ENCODE measurements at regions not wholly inside any gene's neighbourhood (a gene's known extent, or its start where the extent isn't known, plus 50 kb on each side); places are given as distances from the start of the nearest gene placed in this dataset.

DNA sequence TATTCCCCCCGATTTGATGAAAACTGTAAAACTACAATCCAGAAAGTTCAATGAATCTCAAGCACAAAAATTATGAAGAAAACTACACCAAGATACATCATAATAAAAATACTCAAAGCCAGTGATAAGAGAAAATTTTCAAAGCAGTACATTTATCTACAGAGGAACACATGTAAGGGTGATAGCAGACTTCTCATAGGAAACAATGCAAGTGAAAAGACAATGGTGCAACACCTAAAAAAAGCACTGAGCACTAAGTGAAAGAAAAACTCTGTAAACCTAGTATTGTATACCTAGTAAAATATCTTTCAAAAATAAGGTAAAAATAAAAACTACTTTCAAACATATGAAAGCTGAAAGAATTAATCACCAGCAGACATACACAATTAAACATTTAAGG lies 76.1 kb upstream of the IRF2BP2 start:
- DNase-seq: no peak

DNA sequence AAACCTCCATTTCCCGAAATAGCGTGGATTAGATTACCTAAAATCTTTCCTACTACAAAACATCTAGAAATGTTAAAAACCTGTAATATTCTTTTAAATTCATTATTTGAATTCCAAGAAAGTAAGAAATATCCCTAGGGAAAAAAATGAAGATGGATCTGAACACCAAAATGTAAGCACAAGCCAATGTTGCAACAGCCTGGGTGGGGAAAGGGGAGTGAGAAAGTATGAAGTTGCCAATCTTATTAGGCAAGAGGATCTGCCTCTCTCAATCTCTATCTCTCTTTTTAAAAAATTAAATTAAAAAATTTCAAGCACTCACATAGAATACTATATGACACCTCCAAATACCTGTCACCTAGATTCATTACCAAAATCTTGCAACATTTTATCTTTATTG lies 74.9 kb upstream of the IRF2BP2 start:
- no peak for DNase-seq

DNA sequence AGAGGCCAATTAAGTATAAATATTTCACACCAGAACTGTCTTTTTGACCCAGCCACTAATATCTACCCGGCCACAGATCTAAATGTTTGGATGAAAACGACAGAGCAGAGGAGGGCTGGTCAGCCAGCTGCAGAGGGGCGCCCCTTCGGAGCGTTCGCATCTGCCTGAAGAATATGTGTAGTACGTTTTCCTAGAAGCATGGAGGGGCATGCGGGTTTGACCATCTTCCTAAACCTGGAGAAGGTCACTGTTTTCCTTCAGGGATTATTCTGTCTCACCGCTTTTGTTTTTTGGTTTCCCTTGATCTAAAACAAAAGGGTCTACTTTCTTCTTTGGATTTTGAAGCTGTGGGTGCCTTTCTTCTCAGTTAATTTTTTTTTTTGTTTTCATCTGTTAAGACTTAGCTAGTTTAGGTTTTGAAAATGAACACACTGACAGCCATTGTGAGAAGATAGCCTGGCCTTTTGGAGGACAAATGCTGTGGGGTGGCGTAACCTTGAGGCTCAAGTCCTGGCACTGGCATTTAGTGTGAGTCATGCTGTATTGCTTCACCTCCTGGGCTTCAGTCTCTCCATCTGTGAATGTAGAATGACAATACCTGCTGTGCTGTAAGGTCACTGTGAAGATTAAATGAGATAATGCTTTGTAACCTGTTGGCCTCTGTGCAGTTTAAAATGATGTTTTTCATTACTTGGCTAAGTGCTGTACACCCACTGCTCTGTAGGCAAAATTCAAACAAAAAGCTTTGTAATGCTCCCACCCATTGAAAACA lies 74.1 kb upstream of the IRF2BP2 start:
- peak in 6 of 51 donors; percentile 9 to 50 (median 20) for DNase-seq

DNA sequence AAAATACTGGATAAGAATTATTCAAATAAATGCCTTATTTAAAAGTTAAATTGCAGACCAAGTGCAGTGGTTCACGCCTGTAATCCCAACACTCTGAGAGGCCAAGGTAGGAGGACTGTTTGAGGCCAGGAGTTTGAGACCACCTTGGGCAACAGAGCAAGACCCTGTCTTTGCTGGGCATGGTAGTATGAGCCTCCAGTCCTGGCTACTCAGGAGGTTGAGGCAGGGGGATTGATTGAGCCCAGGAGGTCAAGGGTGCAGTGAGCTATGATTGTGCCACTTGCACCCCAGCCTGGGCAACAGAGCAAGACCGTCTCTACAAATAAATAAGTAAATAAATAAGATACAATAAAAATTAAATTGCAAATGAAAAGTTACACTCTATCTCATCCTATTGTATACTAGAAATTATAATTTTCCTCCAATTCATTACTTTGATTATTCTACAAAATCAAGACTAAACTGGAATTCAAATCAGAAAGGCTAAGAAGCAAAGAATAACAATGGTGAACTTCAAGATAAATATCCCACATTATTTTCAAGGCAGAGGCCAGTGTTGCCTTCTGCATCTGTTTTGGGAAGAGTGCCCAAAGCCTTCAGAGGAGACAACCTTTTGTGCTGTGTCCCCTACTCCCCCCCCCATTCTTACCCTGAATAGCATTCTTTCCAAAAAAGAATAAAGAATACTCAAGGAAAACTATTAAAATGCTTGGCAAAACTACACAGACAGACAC lies 73.3 kb upstream of the IRF2BP2 start:
- no peak for DNase-seq

DNA sequence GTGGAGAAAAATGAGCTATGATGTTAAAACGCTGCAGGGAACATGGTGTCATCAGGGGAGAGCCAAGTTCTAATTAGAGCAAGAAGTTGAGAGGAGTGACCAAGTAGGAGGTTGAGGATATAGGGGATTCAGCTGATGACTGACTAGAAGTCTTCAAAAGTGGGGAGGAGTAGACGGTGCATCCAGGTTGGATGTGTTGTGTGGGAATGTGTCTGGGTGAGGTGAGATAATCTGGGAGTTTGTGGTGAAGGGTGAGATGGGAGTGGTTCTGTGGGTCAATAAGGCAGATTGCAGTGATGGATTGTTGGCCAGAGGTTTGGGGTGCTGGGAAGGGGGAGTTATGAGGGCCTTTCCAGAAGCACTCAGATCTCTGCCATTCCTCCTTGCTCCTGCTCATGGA lies 72.0 kb upstream of the IRF2BP2 start:
- no peak for DNase-seq

DNA sequence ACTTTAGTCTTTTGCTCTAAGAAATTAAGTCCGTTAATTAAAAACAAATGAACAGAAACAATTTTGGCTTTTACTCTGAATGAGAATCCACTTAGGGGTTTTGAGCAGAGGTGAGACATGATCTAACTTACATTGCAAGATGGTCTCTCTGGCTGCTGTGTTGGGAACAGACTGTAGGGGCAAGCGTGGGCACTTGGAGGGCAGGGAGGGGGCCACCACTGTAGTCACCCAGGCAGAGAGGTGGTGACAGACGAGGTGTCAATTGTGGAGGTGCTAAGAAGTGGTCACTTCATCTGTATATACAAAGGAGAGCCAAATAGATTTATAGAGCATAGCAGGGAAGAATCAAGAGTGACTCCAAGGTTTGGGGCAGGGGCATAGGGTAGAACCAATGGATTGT lies 71.1 kb upstream of the IRF2BP2 start:
- DNase-seq: no peak

DNA sequence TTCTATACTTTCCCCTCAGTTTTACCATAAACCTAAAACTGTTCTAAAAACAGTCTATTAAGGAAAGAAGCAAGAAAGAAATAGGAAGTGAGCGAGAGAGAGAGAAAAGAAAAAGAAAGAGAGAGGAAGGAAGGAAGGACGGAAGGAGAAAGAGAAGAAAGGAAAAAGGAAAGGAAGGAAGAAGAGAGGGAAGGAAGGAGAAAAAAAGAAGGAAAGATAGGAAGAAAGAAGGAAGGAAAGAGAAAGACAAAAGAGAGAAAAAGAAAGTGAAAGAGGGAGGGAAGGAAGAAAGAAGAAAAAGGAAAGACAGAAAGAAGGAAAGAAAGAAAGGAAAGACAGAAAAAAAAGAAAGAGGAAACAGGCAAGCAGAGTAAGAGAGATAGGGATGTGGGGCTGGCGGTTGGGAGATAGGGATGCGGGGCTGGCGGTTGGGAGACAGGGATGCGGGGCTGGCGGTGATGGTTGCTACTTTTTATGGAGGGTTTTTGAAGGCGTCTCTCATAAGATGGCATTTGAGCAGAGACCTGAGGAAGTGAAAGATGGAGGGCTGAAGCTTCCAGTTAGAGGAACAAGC lies 70.4 kb upstream of the IRF2BP2 start:
- DNase-seq: no peak

DNA sequence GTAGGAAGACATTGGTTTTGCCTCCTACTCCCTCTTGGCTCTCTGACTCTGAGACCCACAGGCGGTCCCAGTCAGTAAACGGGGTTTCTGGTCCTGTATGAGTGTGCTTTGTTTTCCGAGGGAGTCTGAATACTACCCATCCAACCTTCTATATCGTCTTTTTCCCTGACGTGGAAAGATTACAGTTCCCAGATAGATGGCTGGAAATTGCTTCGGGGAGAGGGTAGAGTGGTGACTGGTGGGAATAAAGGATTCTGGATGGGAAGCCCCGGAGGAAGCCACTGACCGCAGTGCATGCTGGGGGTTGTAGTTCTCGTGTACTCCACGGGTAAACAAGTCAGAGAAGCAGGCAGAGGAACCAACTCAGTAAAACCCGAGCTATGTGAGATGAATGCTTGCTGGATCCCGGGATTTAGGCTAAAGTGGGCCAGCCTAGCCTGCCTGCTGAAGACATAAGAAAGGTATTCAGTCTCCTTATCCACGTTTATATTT lies 66.2 kb upstream of the IRF2BP2 start:
- DNase-seq: peak in 50 of 51 donors; percentile 23 to 93 (median 72)

DNA sequence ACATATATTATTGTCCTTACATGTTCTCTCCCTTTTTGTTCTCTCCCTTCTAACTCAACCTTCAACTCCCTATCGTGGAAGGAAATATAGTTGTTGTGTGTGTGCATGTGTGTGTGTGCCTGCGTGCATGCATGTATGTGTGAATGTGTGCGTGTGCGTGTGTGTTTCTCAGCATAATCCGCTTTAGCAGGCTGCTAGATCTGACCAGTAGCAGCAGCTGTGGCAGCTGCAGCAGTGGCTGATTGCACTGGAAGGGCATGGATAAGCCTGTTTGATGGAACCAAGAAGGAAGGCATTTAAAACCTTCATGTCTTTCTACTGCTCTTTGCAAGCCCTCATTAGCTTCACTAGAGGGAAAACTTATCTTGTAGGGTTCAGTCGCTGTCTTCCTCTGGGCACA lies 65.6 kb upstream of the IRF2BP2 start:
- no peak for DNase-seq

DNA sequence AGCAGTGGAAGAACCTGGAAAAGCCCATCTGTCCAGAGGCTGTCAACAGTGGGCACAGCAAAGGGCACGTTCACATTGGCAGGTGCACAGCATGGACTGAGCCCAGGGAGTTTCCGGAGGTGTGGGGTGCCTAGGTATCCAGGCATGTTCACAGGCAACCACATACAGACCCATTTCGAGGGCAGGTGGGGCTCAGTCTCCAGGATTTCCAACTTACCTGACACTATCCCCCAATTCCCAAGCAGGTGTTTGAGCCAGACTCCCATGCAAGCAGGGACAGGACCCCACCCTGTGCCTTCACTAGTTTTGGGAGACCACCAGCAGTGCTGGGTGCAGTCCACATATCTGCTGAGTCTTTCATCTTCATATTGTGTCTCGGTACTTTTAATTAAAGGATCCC lies 65.0 kb upstream of the IRF2BP2 start:
- DNase-seq: no peak

DNA sequence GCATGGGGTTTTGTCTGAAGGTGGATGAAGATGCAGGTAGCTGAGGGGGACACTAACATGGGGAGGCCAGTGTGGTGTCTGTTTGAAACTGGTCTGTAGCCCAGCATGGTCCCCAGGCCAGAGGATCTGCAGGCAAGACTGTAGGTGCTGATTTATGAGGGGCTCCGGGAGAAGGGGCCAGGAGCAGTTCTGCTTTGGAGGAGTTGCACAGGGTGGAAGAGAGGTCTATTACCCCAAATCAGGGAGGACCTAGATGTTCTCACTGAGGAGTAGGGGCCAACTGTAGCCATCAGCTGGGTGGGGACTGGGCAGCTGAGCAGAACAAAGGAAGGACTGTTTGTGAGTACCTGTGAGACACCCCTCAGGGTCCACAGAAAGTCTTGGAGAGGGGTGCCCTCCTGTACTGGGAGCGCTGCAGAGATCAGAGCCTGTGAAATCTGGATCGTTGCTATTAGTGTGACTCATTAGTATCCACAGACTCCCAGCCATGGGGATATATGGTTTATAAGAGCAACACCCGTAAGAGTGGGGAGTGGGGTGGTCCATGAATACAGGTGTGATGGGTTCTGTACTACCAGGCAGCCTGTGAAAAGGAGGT lies 64.3 kb upstream of the IRF2BP2 start:
- no peak for DNase-seq

DNA sequence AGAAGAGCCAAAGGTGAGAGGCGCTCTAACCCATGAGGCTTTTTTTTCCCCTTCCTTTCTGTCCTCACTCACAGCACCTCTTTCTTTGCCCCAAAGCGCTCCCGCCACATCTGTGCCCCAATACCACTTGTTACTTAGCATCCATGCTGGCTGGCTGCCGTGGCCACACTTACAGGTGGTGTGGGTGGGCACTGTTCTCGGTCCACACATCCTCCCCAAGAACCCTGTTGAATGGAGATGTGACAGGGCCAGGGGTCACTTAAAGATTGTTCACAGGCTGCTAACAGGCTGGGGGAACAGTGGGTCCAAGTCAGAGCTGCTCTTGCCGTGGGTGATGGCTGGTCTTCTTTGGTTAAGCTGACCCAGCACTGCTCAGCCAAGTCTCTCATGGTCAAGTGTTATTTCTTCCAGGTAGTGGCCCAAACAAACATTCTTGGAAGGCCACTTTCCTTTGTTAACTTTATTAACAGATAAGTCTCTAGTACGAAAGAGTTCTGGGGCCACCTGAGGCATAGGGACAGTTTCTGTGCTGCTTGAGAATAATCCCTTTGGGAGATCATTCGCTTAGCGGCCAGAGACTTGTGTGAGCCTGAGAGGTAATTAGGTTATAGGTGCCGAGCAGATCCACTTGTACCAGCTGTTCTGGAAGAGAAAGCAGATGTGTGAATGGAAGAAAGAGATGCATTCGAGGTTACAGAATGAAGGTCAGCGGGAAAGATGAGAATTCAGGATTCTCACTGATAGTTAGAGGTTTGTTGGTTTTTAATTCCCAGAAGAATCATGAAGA lies 62.6 kb upstream of the IRF2BP2 start:
- DNase-seq: no peak

DNA sequence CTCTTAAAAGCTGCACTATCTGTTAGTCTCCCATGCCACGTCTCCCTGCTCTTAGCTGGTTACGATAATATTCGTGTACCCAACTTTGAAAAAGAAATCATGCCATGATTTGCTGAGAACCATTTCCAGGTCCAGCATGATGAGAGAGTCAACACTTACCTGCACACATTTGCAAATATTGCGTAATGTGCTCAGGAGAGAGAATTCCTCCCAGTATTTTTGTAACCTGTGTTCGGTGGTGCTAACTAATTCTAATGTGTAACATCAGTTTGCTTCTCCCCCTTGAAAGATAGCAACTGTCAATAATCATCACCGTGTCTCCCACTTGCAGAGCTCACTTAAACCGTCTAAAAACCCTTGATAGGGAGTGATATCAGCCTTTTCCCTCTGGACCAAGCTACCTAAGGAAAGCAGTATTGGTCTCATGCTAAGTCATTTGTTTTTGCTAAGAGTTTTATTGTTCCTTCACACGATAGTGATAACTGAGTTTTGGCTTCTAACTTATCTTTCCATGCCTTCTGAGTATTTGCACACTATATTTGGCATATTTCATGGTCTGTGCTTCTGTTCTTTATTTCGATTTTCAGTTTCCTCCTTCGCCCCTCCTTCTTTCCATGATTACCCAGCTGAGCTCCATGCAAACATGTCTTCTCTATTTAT lies 61.1 kb upstream of the IRF2BP2 start:
- DNase-seq: no peak

DNA sequence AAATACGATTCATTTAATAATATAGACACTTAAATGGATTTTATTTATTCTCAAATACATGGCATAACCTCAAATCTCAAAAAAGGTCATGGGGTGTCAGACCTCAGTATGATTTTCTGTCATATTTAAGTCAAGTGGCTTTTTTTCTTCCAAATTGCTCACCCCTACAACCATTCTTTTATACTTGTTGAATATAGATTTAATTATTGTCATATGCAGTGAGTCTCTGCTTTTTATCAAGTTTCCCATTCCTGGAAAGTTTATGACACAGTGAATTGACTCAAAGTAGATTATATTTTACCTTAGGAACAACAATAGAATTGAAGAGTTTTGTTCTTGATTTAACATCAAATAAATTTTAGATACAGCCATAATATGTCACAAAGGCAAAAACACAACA lies 59.5 kb upstream of the IRF2BP2 start:
- DNase-seq: no peak

DNA sequence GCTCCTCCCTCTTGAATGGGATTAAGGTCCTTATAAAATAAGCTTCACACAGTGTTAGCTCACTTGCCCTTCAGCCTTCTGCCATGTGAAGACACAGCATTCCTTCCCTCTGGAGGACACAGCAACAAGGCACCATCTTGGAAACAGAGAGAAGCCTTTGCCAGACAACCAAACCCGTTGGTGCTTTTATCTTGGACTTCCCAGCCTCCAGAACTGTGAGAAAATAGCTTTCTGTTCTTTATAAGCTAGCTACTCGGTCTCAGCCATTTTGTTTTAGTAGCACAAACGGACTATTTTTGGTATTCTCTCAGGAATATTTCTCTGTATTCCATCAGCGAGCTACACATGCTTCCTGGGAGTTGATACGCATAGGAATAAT lies 58.6 kb upstream of the IRF2BP2 start:
- no peak for DNase-seq

DNA sequence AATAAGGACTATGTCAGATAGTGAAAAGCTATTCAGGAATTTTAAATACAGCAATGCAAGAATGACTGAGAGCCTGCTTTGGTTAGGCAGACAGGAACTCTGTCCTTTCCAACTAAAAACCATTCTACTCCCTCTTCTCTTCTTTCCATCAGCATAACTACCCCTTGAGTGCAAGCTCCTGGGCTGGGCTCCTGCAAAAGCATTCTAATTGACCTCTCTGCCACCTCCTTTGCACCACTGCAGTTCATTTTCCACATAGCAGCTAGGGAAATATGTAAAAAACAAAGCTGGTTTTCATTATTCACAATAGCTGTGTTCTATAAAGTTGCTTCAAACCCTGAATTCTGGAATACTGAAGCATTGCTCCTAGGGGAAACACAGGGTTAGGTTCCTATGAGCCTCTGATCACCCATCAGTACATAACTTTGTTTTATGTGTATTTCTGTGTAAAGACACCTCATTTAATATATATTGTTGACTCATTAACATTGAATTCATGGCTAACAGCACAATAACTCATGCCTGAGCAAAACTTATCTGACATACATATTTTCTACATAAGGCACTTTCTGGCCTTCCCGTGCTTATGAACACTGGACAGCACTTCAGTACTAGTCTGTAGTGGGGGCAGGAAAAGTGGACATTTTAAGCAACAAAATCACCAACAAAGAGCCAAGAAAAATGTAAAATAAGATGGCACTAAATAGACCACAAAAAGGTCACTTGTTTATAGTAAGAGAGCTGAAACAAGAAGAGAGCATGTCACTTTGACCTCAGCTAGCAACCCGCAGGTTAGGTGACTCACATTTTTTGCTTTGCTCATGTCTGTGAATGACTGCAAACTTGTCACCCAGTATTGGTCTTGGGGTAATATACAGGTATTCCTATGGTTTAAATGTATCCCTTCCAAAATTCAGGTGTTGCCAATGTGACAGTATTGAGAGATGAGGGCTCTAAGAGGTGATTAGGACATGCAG lies 57.9 kb upstream of the IRF2BP2 start:
- DNase-seq: no peak

DNA sequence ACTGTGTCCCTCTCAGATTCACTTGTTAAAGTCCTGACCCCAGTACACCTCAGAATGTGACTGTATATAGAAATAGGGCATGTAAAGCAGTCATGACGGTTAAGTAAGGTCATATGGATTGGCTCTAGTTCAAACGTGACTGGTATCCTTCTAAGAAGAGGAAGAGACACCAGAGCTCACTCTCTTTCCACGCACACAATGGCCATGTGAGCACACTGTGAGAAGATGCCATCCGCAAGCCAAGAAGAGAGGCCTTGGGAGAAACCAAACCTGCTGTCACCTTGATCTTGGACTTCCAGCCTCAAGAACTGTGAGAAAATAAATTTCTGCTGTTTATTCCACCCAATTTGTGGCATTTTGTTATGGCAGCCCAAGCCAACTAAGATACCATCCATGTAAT lies 56.8 kb upstream of the IRF2BP2 start:
- DNase-seq: no peak

DNA sequence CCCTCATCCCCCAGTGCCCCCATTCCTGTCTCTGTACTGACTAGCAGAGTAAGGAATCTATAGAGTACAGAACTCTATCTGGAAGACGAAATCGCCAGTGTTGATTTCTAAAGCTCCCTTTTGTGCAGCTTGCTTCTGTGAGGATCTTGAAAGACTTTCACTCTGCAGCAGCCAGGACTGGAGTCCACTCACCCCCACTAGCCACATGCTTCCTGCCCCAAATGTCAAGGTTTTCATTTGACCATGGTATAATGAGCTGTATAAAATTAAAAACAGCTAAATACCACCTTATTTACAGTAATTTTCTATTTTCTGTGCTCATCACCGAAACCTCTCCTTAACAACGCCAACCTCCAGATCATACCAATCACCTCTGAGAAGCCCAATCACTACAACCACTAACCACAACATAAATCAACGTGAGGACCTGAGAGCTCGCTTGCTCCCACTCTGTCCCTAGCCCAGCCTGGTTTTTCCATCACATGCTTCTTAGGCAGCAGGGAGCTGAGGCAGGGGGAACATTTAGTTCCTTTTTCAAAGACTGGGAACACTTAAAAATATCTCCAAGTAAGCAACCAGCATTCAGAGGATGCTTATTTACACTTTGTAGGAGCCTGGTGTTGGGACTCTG lies 56.1 kb upstream of the IRF2BP2 start:
- DNase-seq: no peak

DNA sequence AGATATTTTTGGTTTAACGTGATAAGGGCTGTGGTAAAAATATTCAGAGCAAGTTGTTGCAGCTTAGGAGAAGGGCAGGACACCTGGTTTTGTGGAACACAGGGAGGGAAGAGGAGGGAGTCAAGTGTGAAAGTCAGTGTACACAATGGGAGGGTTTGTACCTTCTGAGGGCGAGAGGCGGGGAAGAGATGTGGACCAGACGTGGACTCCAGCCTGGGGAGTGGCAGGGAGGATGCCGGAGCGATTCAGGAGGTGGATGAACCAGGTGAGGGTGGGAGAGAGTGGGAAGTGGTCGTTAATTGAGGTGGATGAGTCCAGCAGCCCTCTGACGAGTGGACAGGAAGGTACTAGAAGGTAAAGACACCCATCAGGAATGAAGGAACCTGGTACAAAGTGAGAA lies 52.2 kb upstream of the IRF2BP2 start:
- no peak for DNase-seq

All from hypothalamus (tissue), 51 donors.